Sigmoid colon (tissue), 4 donors: ENCODE measurements at regions not wholly inside any gene's neighbourhood (a gene's known extent, or its start where the extent isn't known, plus 50 kb on each side); places are given as distances from the start of the nearest gene placed in this dataset.

ENCODE experiments used
- CTCF ChIP-seq, 4 experiments: fragments of 450-650 bp in 3 of 4; fragments of 200-600 bp in 1 of 4; IDR thresholded peaks; one replicate each; pipeline ENCODE4 v1.5.1; 2016 to 2019; ENCODE audit warnings: antibody characterized with exemption in 4 of 4, mild to moderate bottlenecking in 3 of 4, moderate library complexity in 2 of 4
- POLR2A ChIP-seq, 2 donors: fragments of 450-650 bp; IDR thresholded peaks; one replicate each; pipeline ENCODE4 v1.6.1; 2016; ENCODE audit warnings: antibody characterized with exemption in 2 of 2, mild to moderate bottlenecking in 2 of 2, moderate library complexity in 2 of 2
- POLR2AphosphoS5 ChIP-seq, 4 donors: sonication (generic); formaldehyde crosslinking; IDR thresholded peaks; one replicate each; pipeline ENCODE4 v1.6.1; 2017; ENCODE audit warnings: antibody characterized with exemption in 4 of 4

DNA sequence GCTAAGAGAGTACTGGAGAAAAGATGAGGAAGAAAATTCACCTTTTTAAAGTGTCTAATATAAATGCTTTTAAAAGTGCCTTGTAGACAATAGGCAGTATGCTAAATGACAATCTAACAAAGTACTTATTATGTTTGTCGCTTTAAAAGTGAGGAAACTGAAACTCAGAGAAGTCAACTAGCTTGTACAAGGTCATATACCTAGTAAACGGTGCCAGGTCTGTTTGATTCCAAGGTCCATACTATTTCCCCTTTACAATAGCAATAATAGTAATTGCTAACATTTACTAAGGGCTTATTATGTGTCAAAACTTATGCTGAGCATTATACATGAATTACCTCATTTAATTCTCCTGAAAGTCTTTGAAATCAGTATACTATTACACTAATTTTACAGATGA lies 328.6 kb upstream of the SLC24A2 start:
- TF ChIP-seq CTCF (IDR thresholded peaks at IDR 0.05) = no peak
- no peak for TF ChIP-seq POLR2A (IDR thresholded peaks at IDR 0.05)
- TF ChIP-seq POLR2AphosphoS5 (IDR thresholded peaks at IDR 0.05) = no peak
